Naive thymus-derived CD8-positive, alpha-beta T cell (primary cell): ENCODE measurements at regions not wholly inside any gene's neighbourhood (a gene's known extent, or its start where the extent isn't known, plus 50 kb on each side); places are given as distances from the start of the nearest gene placed in this dataset.

Source experiments
- ATAC-seq, 2 donors: fragments of 150-1000 bp; cut with Tn5 transposase in 1 of 2; sonication (Bioruptor Pico), chemical (Tn5 transposase) in 1 of 2; 1 replicate in 1 of 2; 2 replicates in 1 of 2; pipeline ENCODE4 v1.10.0; 2021; ENCODE audit warnings: mild to moderate bottlenecking in 2 of 2, moderate library complexity in 2 of 2
- POLR2A ChIA-PET: fragments of 350-600 bp; sonication (Branson Sonifier 250); formaldehyde crosslinking; loops from one replicate; lab custom pipeline; 2021; ENCODE audit warnings: antibody characterized with exemption; lab: Charles Lee
- DNase-seq, 10 donors: peaks; one replicate each; pipeline versions ENCODE4 v3.0.0 to v3.0.0-alpha.2; 2020 to 2022
- H3K27ac Mint-ChIP-seq, 10 donors: one replicate each; pipeline ENCODE4 v1.8.0; 2020 to 2022; ENCODE audit warnings: mild to moderate bottlenecking in 10 of 10, mixed read lengths in 10 of 10, moderate library complexity in 4 of 10, inconsistent platforms in 1 of 10
- H3K27me3 Mint-ChIP-seq, 5 donors: one replicate each; pipeline ENCODE4 v1.8.0; 2021 to 2022; ENCODE audit warnings: mixed read lengths in 5 of 5
- H3K36me3 Mint-ChIP-seq, 3 donors: one replicate each; pipeline ENCODE4 v1.8.0; 2020 to 2022; ENCODE audit warnings: mixed read lengths in 3 of 3, mild to moderate bottlenecking in 2 of 3, inconsistent platforms in 1 of 3
- H3K4me1 Mint-ChIP-seq, 4 donors: one replicate each; pipeline ENCODE4 v1.8.0; 2021 to 2022; ENCODE audit warnings: mixed read lengths in 4 of 4
- H3K4me3 Mint-ChIP-seq, 10 donors: one replicate each; pipeline ENCODE4 v1.8.0; 2020 to 2022; ENCODE audit warnings: mild to moderate bottlenecking in 10 of 10, mixed read lengths in 10 of 10, moderate library complexity in 6 of 10, inconsistent platforms in 1 of 10
- H3K9me3 Mint-ChIP-seq, 9 donors: one replicate each; pipeline ENCODE4 v1.8.0; 2020 to 2022; ENCODE audit warnings: mixed read lengths in 9 of 9, mild to moderate bottlenecking in 3 of 9, inconsistent platforms in 1 of 9, moderate library complexity in 1 of 9

DNA sequence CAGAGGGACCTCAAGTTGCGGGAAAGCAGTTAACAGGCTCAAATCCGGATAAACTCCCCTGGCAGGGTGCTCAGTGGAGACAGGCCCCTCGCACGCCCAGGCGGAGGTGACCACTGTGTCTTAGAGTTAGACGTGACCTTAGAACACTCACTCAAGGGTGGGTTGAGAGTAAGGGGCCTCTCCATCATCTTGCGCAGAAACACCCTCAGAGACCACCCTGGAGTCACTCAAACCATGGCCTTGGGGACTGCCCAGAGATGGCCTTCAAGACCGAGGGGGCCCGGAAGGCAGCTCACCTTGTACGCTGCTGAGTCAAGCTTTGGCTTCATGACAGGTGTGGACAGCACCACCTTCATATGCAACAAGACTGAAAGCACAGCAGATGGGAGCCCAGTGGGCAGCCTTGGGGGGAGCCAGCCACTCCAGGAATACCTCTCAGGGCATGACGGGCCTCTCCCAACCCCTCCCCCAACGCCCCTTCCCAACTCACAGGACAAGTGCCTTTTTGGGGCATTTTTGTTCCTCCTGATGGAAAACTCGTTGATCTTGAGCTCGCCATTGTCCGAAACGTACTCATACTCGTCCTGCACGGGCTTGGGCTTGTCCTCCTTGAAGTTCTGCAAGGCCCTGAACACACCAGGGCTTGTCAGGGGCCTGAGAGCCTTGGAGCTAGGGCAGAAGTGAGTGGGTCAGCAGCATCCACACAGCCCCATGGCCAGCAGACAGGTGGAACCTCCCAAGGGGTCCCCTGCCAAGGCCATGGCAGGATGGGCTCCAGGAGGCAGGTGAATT, 229.2 kb downstream of the TUBA3C start:
- Mint-ChIP-seq H3K27me3 (peaks cover 0 to 6% (median 0%) of the 10 kb centered on the region in 5 donors), H3K4me1 (peaks cover 0 to 4% (median 0%) of the 10 kb centered on the region in 4 donors), H3K9me3 (peaks cover 0 to 22% (median 11%) of the 10 kb centered on the region in 9 donors), H3K4me3 (no peak overlapping the region), H3K27ac (no peak overlapping the region), H3K36me3 (peaks cover 0 to 5% (median 0%) of the 10 kb centered on the region in 3 donors)
- DNase-seq = peak in 1 of 10 donors; percentile 59
- no peak for ATAC-seq
- POLR2A ChIA-PET = no interaction called here

DNA sequence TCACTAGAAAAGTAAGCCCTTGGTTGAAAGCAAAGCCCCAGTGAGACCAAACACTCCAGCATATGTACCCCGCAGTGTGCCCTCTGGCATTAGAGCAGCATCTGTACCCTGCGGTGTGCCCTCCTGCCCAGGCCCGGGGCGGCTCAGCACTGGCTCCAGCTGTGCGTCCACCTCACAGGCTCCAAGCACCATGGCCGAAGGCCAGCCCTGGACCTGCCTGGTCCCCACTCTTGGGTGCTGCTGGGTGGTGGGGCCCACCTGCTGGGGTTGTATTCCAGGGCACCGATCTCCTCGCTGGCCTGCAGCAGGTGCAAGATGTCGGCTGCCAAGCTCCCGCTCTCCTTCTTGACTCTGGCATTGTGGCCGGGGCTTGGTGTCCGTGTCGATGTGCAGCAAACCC, 230.2 kb downstream of the TUBA3C start:
- peaks cover 0 to 4% (median 0%) of the 10 kb centered on the region in 4 donors for H3K4me1 Mint-ChIP-seq
- ATAC-seq = no peak
- no peak overlapping the region for H3K27ac Mint-ChIP-seq
- H3K4me3 Mint-ChIP-seq = no peak overlapping the region
- POLR2A ChIA-PET = no interaction called here
- DNase-seq = no peak
- peaks cover 0 to 13% (median 4%) of the 10 kb centered on the region in 9 donors for H3K9me3 Mint-ChIP-seq
- no peaks in the 10 kb centered on the region for H3K36me3 Mint-ChIP-seq
- peaks cover 0 to 2% (median 0%) of the 10 kb centered on the region in 5 donors for H3K27me3 Mint-ChIP-seq

DNA sequence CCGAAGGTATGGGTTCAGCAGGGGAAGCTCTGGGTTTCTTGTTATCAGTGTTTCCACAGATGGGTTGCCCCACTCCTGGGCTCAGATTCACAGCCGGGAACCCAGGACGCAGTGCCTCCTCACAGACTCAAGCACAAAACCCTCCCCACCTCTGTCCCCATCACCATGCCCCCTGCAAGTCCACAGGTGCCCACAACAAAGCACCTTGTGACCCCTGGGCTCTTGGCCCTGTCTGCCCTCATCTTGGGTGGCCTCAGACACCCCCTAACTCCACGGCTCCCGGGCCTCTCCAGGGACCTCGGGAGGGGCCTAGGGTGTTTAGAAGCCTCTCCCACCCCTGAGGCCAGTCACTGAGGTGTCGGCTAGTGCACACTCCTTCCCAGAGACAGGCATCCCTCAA, 231.7 kb downstream of the TUBA3C start:
- ATAC-seq = no peak

DNA sequence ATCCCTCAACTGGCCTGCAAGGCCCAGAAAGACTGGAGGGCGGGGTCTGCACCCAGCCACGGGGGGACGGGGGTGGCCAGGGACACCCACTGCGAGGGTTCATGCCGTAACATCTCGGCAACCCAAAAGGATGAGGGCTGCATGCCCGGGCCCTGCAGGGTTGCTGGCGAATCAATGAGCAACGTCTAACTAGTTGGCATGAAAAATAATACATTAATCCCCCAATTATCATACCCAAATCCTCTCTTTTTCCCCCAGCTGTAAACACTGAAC, 232.2 kb downstream of the TUBA3C start:
- H3K4me1 Mint-ChIP-seq = peaks cover 0 to 2% (median 0%) of the 10 kb centered on the region in 4 donors
- H3K27me3 Mint-ChIP-seq = no peaks in the 10 kb centered on the region
- POLR2A ChIA-PET = no interaction called here

More for the DNA sequence above, 231.7 kb downstream of the TUBA3C start:
- peak in 1 of 10 donors; percentile 50 for DNase-seq
- peaks cover 0 to 2% (median 0%) of the 10 kb centered on the region in 4 donors for H3K4me1 Mint-ChIP-seq
- POLR2A ChIA-PET = no interaction called here
- no peak overlapping the region for H3K27ac Mint-ChIP-seq
- H3K4me3 Mint-ChIP-seq = no peak overlapping the region
- no peaks in the 10 kb centered on the region for H3K27me3 Mint-ChIP-seq
- H3K36me3 Mint-ChIP-seq = no peaks in the 10 kb centered on the region
- peaks cover 0 to 9% (median 0%) of the 10 kb centered on the region in 9 donors for H3K9me3 Mint-ChIP-seq

DNA sequence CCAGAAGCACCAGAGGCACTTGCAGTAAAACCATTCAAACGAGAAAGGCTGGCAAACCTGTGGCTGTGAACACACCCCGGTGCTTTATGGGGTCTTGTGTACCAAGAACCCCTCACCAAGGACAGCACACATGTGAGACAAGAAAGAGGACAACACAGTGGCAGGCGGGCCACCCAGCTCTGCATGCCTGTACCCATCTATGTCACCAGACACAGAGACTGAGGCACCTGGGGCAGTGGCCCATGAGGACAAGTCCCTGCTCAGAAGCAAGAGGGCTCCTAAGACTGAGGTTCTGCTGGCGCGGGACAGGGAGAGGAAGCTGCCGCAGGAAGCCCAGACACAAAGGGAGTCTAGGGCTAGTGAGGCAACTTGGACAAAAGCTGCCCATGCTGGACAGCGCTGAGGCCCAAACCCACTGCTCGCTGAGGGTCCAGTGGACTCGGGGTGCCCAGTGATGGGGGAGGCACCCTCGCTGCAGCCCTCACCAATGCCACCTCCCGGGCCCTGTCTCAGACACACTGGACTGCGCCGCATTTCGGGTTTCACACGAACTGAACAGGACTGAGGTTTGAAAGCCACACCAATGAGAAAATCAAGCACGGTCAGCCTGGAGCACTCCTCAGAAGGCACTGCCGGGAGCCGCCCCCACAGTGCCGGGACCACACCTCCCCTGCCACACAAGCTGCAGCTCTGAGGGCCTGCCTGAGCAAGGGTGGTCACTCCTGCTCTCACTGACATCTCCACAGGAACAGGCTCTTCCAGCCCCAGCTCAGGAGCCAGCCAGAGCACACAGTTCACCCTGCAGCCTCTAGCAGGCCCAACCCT, 232.7 kb downstream of the TUBA3C start:
- DNase-seq = peak in 1 of 10 donors; percentile 53
- POLR2A ChIA-PET = no interaction called here

More for the DNA sequence above, 232.2 kb downstream of the TUBA3C start:
- Mint-ChIP-seq H3K27ac (no peak overlapping the region), H3K4me3 (no peak overlapping the region), H3K36me3 (no peaks in the 10 kb centered on the region), H3K9me3 (peaks cover 0 to 7% (median 0%) of the 10 kb centered on the region in 9 donors)
- ATAC-seq (no peak), DNase-seq (no peak)

DNA sequence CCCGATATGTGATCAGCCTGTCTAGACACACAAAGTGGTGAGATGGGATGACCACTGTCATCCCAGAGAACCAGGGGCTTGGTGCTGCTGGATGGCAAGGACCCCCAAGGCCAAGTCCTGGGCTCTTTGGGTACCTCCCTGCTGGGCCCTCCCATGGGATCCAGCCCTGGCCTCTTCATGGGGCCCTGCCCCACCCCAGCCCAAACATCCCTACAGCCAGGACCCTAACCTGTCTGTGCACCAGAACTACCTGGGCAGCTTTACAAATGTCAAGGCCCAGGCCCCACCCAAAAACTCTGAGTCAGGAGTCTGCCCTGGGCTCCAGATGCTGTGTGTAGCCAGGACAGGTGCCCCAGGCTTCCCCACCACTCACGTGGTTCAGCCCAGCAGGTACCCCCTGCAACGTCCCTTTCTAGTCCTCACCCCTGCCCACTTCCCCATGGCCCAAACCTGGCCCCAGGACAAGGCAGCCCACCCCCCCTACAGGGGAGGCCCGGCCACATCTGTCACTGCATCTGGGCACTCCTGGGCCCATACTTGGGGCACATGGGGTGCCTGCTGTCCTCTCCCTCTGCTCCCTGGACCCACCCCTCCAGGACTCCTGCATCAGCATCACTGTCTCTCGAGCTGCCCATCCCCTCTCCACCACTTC, 233.5 kb downstream of the TUBA3C start:
- DNase-seq = no peak
- Mint-ChIP-seq H3K4me1 (no peaks in the 10 kb centered on the region), H3K36me3 (no peaks in the 10 kb centered on the region), H3K27me3 (no peaks in the 10 kb centered on the region), H3K27ac (no peak overlapping the region), H3K4me3 (peak overlapping the region in 1 of 10 donors; percentile 4), H3K9me3 (peaks cover 0 to 2% (median 0%) of the 10 kb centered on the region in 9 donors)
- POLR2A ChIA-PET = no interaction called here
- ATAC-seq = no peak

More for the DNA sequence above, 232.7 kb downstream of the TUBA3C start:
- peaks cover 0 to 7% (median 0%) of the 10 kb centered on the region in 9 donors for H3K9me3 Mint-ChIP-seq
- ATAC-seq = no peak
- H3K27ac Mint-ChIP-seq = no peak overlapping the region
- H3K27me3 Mint-ChIP-seq = no peaks in the 10 kb centered on the region
- peaks cover 0 to under 1% (median 0%) of the 10 kb centered on the region in 4 donors for H3K4me1 Mint-ChIP-seq
- no peak overlapping the region for H3K4me3 Mint-ChIP-seq
- H3K36me3 Mint-ChIP-seq = no peaks in the 10 kb centered on the region

DNA sequence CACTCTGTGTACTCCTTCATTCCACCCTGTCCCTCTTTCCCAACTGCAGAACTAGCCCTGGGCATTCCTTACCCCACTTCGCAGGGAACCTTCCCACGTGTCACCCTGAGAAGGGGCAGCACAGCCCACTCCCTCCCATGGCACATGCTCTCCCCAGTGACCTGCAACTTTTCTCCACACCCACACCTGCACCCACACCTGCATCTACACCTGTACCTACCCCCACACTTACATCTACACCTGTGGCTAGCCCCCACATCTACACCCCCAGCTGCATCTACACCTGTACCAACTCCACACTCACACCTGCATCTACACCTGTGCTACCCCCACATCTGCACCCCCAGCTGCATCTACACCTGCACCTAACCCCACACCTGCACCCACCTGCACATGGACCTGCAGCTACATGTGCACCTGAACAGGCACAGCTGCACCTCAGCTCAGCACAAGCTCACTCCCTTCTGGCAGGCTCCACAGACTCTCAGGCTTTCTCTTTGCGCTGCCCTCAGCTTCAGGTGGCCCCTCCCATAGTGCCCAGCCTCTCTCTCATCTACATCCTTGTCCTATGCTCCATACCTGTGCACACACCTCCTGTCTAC, 234.1 kb downstream of the TUBA3C start:
- peak overlapping the region in 1 of 10 donors; percentile 4 for H3K4me3 Mint-ChIP-seq

DNA sequence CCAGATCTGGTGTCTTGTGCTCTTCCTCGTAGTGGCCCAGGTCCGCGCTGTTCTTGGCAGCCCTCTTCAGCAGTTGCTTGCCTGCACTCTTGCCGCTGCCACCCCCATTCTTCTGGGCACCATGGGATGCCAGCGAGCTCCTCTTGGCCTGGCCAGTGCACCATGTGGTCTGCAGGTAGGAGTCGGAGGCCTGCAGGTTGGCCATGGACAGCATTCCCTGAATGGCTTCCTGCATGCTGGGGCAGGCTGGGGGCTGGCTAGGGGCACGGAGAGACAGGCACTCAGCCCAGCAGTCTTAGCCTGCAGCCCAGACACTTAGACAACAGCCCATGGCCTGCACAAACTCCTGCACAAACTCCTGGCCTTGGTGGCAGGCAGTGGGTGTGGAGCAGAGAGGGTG, 234.9 kb downstream of the TUBA3C start:
- ATAC-seq = no peak
- no peaks in the 10 kb centered on the region for H3K36me3 Mint-ChIP-seq
- H3K4me3 Mint-ChIP-seq = no peak overlapping the region
- DNase-seq = peak in 1 of 10 donors; percentile 54
- peaks cover 0 to 2% (median 0%) of the 10 kb centered on the region in 9 donors for H3K9me3 Mint-ChIP-seq
- no peaks in the 10 kb centered on the region for H3K4me1 Mint-ChIP-seq
- H3K27me3 Mint-ChIP-seq = no peaks in the 10 kb centered on the region
- H3K27ac Mint-ChIP-seq = no peak overlapping the region
- POLR2A ChIA-PET = no interaction called here

More for the DNA sequence above, 234.1 kb downstream of the TUBA3C start:
- DNase-seq = no peak
- no peaks in the 10 kb centered on the region for H3K4me1 Mint-ChIP-seq
- H3K36me3 Mint-ChIP-seq = no peaks in the 10 kb centered on the region
- H3K27me3 Mint-ChIP-seq = no peaks in the 10 kb centered on the region
- peaks cover 0 to 2% (median 0%) of the 10 kb centered on the region in 9 donors for H3K9me3 Mint-ChIP-seq
- POLR2A ChIA-PET = no interaction called here
- no peak for ATAC-seq
- no peak overlapping the region for H3K27ac Mint-ChIP-seq

DNA sequence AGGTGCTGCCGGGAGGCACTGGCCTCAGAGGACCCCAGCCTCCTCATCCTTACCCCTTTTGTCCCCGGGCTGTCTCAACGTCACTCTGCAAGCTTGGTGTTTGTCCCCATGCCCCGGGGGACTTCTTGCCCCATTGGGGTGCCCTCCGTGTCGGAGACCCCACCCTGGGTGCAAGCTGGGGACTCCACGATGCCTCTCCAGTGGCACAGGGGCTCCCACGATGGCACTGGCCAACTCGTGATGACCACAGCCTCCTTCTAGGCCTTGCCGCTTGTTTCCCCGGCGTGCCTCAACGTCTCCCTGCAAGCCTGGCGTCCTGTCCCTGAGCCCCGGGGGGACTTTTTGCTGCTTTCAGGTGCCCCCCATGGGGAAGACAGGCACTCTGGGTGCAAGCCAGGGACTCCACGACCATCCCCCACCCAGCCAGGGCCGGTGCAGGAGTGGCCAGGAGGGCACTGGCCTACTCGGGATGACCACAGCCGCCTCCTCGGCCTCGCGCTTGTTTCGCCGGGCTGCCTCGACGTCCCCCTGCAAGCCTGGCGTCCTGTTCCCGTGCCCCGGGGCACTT, 237.0 kb downstream of the TUBA3C start:
- H3K4me3 Mint-ChIP-seq = no peak overlapping the region
- H3K27me3 Mint-ChIP-seq = no peaks in the 10 kb centered on the region
- no peaks in the 10 kb centered on the region for H3K36me3 Mint-ChIP-seq
- peak in 1 of 10 donors; percentile 61 for DNase-seq
- ATAC-seq = no peak
- no peak overlapping the region for H3K27ac Mint-ChIP-seq
- no peaks in the 10 kb centered on the region for H3K4me1 Mint-ChIP-seq
- POLR2A ChIA-PET = no interaction called here
- H3K9me3 Mint-ChIP-seq = peaks cover 0 to 2% (median 0%) of the 10 kb centered on the region in 9 donors

DNA sequence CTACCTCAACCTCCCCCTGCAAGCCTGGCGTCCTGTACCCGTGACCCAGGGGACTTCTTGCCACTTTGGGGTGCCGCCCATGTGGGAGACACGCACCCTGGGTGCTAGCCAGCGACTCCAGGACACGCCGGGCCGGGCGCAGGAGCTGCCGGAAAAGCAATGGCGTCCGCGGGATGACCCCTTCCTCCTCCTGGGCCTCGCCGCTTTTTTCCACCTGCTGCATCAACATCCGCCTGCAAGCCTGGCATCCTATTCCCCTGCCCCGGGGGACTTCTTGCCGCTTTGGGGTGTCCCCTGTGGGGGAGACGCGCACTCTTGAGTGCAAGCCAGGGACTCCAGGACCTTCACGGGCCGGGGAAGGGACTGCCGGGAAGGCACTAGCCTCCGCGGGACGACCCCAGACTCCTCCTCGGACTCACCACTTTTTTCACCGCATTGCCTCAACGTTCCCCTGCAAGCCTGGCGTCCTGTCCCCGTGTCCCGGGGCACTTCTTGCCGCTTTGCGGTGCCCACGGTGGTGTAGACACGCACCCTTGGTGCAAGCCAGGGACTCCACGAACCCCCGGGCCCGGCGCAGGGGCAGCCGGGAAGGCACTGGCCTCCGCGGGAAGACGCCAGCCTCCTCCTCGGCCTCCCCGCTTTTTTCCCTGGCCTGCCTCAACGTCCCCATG, 237.8 kb downstream of the TUBA3C start:
- POLR2A ChIA-PET = no interaction called here
- DNase-seq (peak in 1 of 10 donors; percentile 52), ATAC-seq (no peak)
- peaks cover 0 to 2% (median 0%) of the 10 kb centered on the region in 9 donors for H3K9me3 Mint-ChIP-seq
- no peaks in the 10 kb centered on the region for H3K4me1 Mint-ChIP-seq
- H3K36me3 Mint-ChIP-seq = no peaks in the 10 kb centered on the region
- no peak overlapping the region for H3K27ac Mint-ChIP-seq
- no peak overlapping the region for H3K4me3 Mint-ChIP-seq
- H3K27me3 Mint-ChIP-seq = no peaks in the 10 kb centered on the region

DNA sequence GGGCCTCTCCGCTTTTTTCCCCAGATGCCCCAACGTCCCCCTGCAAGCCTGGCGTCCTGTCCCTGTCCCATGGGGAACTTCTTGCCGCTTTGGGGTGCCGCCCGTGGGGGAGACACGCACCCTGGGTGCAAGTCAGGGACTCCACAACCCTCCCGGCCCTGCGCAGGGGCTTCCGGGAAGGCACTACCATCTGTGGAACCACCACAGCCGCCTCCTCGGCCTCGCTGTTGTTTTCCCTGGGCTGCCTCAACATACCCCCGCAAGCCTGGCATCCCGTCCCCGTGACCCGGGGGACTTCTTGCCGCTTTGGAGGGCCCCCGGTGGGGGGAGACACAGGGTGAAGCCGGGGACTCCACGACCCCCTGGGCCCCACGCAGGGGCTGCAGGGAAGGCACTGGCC, 238.4 kb downstream of the TUBA3C start:
- POLR2A ChIA-PET = no interaction called here
- no peak for ATAC-seq
- Mint-ChIP-seq H3K27ac (no peak overlapping the region), H3K4me3 (no peak overlapping the region), H3K27me3 (peaks cover 0 to 3% (median 0%) of the 10 kb centered on the region in 5 donors), H3K9me3 (peaks cover 0 to 2% (median 0%) of the 10 kb centered on the region in 9 donors), H3K4me1 (no peaks in the 10 kb centered on the region), H3K36me3 (no peaks in the 10 kb centered on the region)
- DNase-seq = no peak

DNA sequence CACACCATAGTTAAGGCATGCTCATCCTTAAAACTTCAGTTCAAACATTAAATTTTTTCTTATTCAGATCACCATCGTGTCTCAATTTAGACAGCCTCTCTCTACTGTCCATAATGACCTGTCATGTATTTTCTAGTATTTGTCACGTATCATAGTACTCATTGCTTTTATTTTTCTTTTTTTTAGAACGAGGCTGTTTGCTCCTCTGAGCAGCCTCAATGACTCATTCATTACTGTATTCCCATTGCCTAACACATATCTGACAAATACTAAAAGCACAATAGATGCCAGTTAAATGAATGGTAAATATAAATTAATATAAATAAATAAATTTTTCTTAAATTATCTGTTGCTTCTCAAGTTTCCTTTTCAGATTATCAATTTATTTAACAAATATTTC, 245.5 kb downstream of the TUBA3C start:
- H3K27ac Mint-ChIP-seq = no peak overlapping the region
- DNase-seq (no peak), ATAC-seq (no peak)
- H3K4me3 Mint-ChIP-seq = no peak overlapping the region
- POLR2A ChIA-PET = no interaction called here
- H3K9me3 Mint-ChIP-seq = peaks cover 0 to 3% (median 0%) of the 10 kb centered on the region in 9 donors
- no peaks in the 10 kb centered on the region for H3K36me3 Mint-ChIP-seq
- no peaks in the 10 kb centered on the region for H3K4me1 Mint-ChIP-seq
- H3K27me3 Mint-ChIP-seq = peaks cover 0 to 13% (median 0%) of the 10 kb centered on the region in 5 donors
